Gastrocnemius medialis (tissue), 4 donors: ENCODE measurements at regions not wholly inside any gene's neighbourhood (a gene's known extent, or its start where the extent isn't known, plus 50 kb on each side); places are given as distances from the start of the nearest gene placed in this dataset.
"Not testable (repeated sequence)": the region's sequence is repeated elsewhere in the genome, so short reads cannot be mapped to it uniquely, and the experiment has no call there.

Experiments
- POLR2A ChIP-seq, 2 donors: fragments of 450-650 bp; IDR thresholded peaks; one replicate each; pipeline ENCODE4 v1.6.1; 2017; ENCODE audit warnings: antibody characterized with exemption in 2 of 2, mild to moderate bottlenecking in 2 of 2, moderate library complexity in 2 of 2
- TF ChIP-seq, protein P1 (sequence below), 5 experiments: fragments of 450-650 bp in 3 of 5; fragments of 200-600 bp in 2 of 5; sonication (generic) in 2 of 5; IDR thresholded peaks in 4 of 5; conservative IDR thresholded peaks in 1 of 5; 1 replicate in 4 of 5; 2 replicates in 1 of 5; pipeline ENCODE4 v1.5.1; 2016 to 2019; ENCODE audit warnings: antibody characterized with exemption in 5 of 5, mild to moderate bottlenecking in 3 of 5, moderate library complexity in 3 of 5

DNA sequence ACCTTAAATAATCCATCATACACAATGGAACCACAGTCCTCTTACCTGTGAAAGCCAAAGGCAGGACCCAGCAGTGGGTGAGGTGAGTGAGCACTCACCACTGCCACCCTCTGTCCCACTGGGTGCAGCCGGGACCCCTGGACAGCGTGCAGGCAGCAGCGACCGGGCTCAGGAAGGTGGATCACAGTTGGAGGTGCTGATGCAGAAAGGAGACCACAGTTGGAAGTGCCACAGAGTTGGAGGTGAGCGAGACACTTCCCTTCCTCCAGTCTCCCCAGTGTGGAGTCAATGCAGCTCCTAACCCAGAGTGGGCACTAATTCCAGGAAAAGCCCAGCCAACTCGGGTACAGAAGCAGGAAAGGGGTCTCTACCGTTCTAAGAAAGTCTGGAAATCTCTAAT is 323.0 kb downstream of the KLF13 start:
- TF ChIP-seq, protein P1, sequence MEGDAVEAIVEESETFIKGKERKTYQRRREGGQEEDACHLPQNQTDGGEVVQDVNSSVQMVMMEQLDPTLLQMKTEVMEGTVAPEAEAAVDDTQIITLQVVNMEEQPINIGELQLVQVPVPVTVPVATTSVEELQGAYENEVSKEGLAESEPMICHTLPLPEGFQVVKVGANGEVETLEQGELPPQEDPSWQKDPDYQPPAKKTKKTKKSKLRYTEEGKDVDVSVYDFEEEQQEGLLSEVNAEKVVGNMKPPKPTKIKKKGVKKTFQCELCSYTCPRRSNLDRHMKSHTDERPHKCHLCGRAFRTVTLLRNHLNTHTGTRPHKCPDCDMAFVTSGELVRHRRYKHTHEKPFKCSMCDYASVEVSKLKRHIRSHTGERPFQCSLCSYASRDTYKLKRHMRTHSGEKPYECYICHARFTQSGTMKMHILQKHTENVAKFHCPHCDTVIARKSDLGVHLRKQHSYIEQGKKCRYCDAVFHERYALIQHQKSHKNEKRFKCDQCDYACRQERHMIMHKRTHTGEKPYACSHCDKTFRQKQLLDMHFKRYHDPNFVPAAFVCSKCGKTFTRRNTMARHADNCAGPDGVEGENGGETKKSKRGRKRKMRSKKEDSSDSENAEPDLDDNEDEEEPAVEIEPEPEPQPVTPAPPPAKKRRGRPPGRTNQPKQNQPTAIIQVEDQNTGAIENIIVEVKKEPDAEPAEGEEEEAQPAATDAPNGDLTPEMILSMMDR (IDR thresholded peaks at IDR 0.05 in 4 of 5, conservative IDR thresholded peaks at IDR 0.05 in 1 of 5) = not testable (repeated sequence)
- not testable (repeated sequence) for TF ChIP-seq POLR2A (IDR thresholded peaks at IDR 0.05)
